Osteoblast (primary cell): ENCODE measurements at regions not wholly inside any gene's neighbourhood (a gene's known extent, or its start where the extent isn't known, plus 50 kb on each side); places are given as distances from the start of the nearest gene placed in this dataset.

ENCODE experiments used
- DNase-seq: peaks from one replicate; pipeline ENCODE4 v3.0.0; 2011; ENCODE audit warnings: low spot score, mixed read lengths; ENCODE audit not compliant: insufficient read length; ENCODE audit errors: missing footprints
- H2AFZ ChIP-seq: 2 replicates; pipeline ENCODE4 v1.6.0; 2011; ENCODE audit warnings: mild to moderate bottlenecking, low read length
- H3K27ac ChIP-seq: 2 replicates; pipeline ENCODE4 v1.5.1; 2011; ENCODE audit warnings: mild to moderate bottlenecking, low read depth, low read length, moderate library complexity
- H3K27me3 ChIP-seq: 2 replicates; pipeline ENCODE4 v1.6.0; 2012; ENCODE audit warnings: mild to moderate bottlenecking, control low read depth, inconsistent platforms, low read length, moderate library complexity; ENCODE audit not compliant: insufficient read depth
- H3K36me3 ChIP-seq: 2 replicates; pipeline ENCODE4 v1.5.1; 2011; ENCODE audit warnings: mild to moderate bottlenecking, low read length, control low read depth, moderate library complexity; ENCODE audit not compliant: insufficient read depth
- H3K4me1 ChIP-seq: 2 replicates; pipeline ENCODE4 v1.5.1; 2011; ENCODE audit warnings: mild to moderate bottlenecking, low read length, control low read depth, moderate library complexity; ENCODE audit not compliant: insufficient read depth
- H3K4me2 ChIP-seq: 2 replicates; pipeline ENCODE4 v1.6.0; 2011; ENCODE audit warnings: mild to moderate bottlenecking, low read length; ENCODE audit not compliant: insufficient read depth
- H3K4me3 ChIP-seq: fragments of 200-600 bp; sonication (generic); 3 replicates; pipeline ENCODE4 v1.5.1; 2012; ENCODE audit warnings: mild to moderate bottlenecking, low read length, inconsistent platforms; ENCODE audit not compliant: insufficient read depth
- H3K79me2 ChIP-seq: 2 replicates; pipeline ENCODE4 v1.6.0; 2012; ENCODE audit warnings: mild to moderate bottlenecking, low read length, control low read depth, inconsistent platforms; ENCODE audit not compliant: insufficient read depth
- H3K9me3 ChIP-seq: 2 replicates; pipeline ENCODE4 v1.5.1; 2011; ENCODE audit warnings: low read depth, low read length, control low read depth
- H4K20me1 ChIP-seq: 2 replicates; pipeline ENCODE4 v1.6.0; 2012; ENCODE audit warnings: mild to moderate bottlenecking, low read length, control low read depth; ENCODE audit not compliant: insufficient read depth
- TF ChIP-seq, protein P1 (sequence below): IDR thresholded peaks from 2 replicates; pipeline ENCODE4 v1.5.1; 2011; ENCODE audit warnings: mild to moderate bottlenecking, low read depth, low read length, moderate library complexity; ENCODE audit errors: extremely low read depth

GRCh38 chr3:3745693-3746092 is 53.5 kb upstream of the LRRN1 start:
- Histone ChIP-seq H3K27me3 (no peaks in the 10 kb centered on the region), H3K79me2 (no peaks in the 10 kb centered on the region), H3K27ac (no peak overlapping the region), H4K20me1 (no peaks in the 10 kb centered on the region), H3K4me1 (no peaks in the 10 kb centered on the region), H2AFZ (no peak overlapping the region), H3K36me3 (no peaks in the 10 kb centered on the region), H3K4me2 (no peak overlapping the region), H3K9me3 (peaks cover 3% of the 10 kb centered on the region), H3K4me3 (no peak overlapping the region)
- TF ChIP-seq, protein P1, sequence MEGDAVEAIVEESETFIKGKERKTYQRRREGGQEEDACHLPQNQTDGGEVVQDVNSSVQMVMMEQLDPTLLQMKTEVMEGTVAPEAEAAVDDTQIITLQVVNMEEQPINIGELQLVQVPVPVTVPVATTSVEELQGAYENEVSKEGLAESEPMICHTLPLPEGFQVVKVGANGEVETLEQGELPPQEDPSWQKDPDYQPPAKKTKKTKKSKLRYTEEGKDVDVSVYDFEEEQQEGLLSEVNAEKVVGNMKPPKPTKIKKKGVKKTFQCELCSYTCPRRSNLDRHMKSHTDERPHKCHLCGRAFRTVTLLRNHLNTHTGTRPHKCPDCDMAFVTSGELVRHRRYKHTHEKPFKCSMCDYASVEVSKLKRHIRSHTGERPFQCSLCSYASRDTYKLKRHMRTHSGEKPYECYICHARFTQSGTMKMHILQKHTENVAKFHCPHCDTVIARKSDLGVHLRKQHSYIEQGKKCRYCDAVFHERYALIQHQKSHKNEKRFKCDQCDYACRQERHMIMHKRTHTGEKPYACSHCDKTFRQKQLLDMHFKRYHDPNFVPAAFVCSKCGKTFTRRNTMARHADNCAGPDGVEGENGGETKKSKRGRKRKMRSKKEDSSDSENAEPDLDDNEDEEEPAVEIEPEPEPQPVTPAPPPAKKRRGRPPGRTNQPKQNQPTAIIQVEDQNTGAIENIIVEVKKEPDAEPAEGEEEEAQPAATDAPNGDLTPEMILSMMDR: no peak
- DNase-seq: no peak

DNA sequence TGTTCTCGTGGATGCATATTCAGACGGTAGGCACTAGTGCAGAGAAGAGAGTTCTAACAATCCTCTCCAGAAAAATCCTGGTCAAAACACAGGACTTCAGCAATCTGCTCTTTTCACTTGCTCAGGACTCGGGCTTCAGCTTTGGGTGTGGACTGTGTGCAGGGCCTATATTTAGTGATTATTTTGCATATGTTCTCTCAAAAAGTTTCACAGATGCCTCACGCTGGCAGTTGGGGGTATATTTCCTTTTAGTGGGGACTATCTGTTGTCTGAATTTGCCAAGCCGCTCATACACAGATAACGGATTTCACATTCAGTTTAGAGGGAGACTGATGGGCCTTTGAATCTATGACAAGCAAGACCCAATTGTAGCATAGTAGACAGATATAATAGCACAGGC is 54.4 kb upstream of the LRRN1 start:
- Histone ChIP-seq H3K27me3 (no peaks in the 10 kb centered on the region), H3K4me2 (no peak overlapping the region), H4K20me1 (no peaks in the 10 kb centered on the region), H3K36me3 (no peaks in the 10 kb centered on the region), H3K4me3 (no peak overlapping the region), H3K27ac (no peak overlapping the region), H3K79me2 (no peaks in the 10 kb centered on the region), H2AFZ (no peak overlapping the region), H3K9me3 (peaks cover 3% of the 10 kb centered on the region), H3K4me1 (no peaks in the 10 kb centered on the region)
- TF ChIP-seq, protein P1: no peak
- DNase-seq: no peak

- Histone ChIP-seq H4K20me1 (no peaks in the 10 kb centered on the region), H3K79me2 (no peaks in the 10 kb centered on the region), H3K27ac (no peak overlapping the region), H3K9me3 (peaks cover 3% of the 10 kb centered on the region), H3K4me2 (no peak overlapping the region), H3K27me3 (no peaks in the 10 kb centered on the region), H2AFZ (no peak overlapping the region), H3K36me3 (no peaks in the 10 kb centered on the region), H3K4me3 (no peak overlapping the region), H3K4me1 (no peaks in the 10 kb centered on the region)
- DNase-seq: no peak
- TF ChIP-seq, protein P1: no peak
Measured at GRCh38 chr3:3743754-3744153, 55.5 kb upstream of the LRRN1 start.

DNA sequence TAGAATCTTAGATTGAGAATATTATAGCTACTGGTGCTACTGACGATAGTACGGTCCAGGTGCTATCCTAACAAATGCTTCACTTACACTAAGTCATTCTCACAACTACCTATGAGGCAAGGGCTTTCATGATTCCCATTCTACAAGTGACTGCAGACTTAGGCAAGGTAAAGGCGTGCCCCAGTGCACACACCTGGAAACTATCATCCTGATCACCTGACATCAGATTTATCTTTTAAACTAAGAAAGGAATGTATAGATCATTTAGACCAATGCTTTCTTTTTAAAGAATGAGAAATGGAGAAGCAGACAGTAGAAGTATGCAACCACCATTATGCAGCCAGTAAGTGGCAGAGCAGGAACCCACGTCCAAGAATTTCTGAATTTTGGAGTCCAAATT is 59.2 kb upstream of the LRRN1 start:
- no peak for DNase-seq
- no peaks in the 10 kb centered on the region for H3K27me3 ChIP-seq
- H3K9me3 ChIP-seq: peaks cover 3% of the 10 kb centered on the region
- H4K20me1 ChIP-seq: no peaks in the 10 kb centered on the region
- no peaks in the 10 kb centered on the region for H3K4me1 ChIP-seq
- H3K4me2 ChIP-seq: no peak overlapping the region
- H2AFZ ChIP-seq: no peak overlapping the region
- H3K4me3 ChIP-seq: no peak overlapping the region
- no peaks in the 10 kb centered on the region for H3K79me2 ChIP-seq
- TF ChIP-seq, protein P1: no peak
- no peak overlapping the region for H3K27ac ChIP-seq
- no peaks in the 10 kb centered on the region for H3K36me3 ChIP-seq
